ENCODE measurements at regions not wholly inside any gene's neighbourhood (a gene's known extent, or its start where the extent isn't known, plus 50 kb on each side); places are given as distances from the start of the nearest gene placed in this dataset.

- Histone ChIP-seq H3K4me2 (ENCODE audit: low read depth, low read length) (no peak overlapping the region), H3K36me3 (replicated peaks in 1 of 2; ENCODE audit: control insufficient read depth in 1 of 2, insufficient read depth in 2 of 2, low read length in 2 of 2) (no peaks in the 10 kb centered on the region), H3K4me1 (ENCODE audit: insufficient read depth, low read length) (no peaks in the 10 kb centered on the region), H3K9ac (ENCODE audit: insufficient read depth, low read depth, low read length) (no peak overlapping the region), H3K9me3 (ENCODE audit: low read length) (no peaks in the 10 kb centered on the region), H3K27ac (ENCODE audit: extremely low read length, insufficient read depth, low read length) (no peak overlapping the region), H3K27me3 (ENCODE audit: control insufficient read depth in 1 of 2, insufficient read depth in 2 of 2, low read length in 2 of 2) (peaks cover 0 to 57% of the 10 kb centered on the region in 2 experiments; a peak in 4 of 5 replicates), H3K79me2 (ENCODE audit: insufficient read depth, low read length) (no peaks in the 10 kb centered on the region), H4K20me1 (ENCODE audit: insufficient read depth, low read length) (no peaks in the 10 kb centered on the region), H3K4me3 (replicated peaks in 1 of 3; ENCODE audit: insufficient read depth in 1 of 3, low read depth in 2 of 3, low read length in 3 of 3) (no peak overlapping the region), H2AFZ (ENCODE audit: low read length) (no peak overlapping the region)
- intact Hi-C loops (cut with micrococcal nuclease; ENCODE audit: unreplicated experiment) (no loop called here), in situ Hi-C loops (cut with HindIII; ENCODE audit: extremely low pct_ligation_motif_present, low pct_unique_long_range_greater_than_20kb) (no loop called here)
- FAIRE-seq (no peak), ATAC-seq (no peak), DNase-seq (ENCODE audit: low spot score) (no peak)
- CTCF ChIA-PET (ENCODE audit: low intra/inter-chr PET ratio, low total read pairs) = no interaction called here
- 17% methylated on average over 2 of the region's 2 CpGs for WGBS (ENCODE audit: low lambda C conversion rate)
- BruUV-seq (replicated peaks) = no TSS peak
- no peak for TF ChIP-seq SMC3 (IDR thresholded peaks at IDR 0.05; ENCODE audit: low read length)
- no peak for TF ChIP-seq ZNF101 (CRISPR knock-in tag; IDR thresholded peaks at IDR 0.05; ENCODE audit: borderline replicate concordance, low read depth)
- TF ChIP-seq, protein P1, sequence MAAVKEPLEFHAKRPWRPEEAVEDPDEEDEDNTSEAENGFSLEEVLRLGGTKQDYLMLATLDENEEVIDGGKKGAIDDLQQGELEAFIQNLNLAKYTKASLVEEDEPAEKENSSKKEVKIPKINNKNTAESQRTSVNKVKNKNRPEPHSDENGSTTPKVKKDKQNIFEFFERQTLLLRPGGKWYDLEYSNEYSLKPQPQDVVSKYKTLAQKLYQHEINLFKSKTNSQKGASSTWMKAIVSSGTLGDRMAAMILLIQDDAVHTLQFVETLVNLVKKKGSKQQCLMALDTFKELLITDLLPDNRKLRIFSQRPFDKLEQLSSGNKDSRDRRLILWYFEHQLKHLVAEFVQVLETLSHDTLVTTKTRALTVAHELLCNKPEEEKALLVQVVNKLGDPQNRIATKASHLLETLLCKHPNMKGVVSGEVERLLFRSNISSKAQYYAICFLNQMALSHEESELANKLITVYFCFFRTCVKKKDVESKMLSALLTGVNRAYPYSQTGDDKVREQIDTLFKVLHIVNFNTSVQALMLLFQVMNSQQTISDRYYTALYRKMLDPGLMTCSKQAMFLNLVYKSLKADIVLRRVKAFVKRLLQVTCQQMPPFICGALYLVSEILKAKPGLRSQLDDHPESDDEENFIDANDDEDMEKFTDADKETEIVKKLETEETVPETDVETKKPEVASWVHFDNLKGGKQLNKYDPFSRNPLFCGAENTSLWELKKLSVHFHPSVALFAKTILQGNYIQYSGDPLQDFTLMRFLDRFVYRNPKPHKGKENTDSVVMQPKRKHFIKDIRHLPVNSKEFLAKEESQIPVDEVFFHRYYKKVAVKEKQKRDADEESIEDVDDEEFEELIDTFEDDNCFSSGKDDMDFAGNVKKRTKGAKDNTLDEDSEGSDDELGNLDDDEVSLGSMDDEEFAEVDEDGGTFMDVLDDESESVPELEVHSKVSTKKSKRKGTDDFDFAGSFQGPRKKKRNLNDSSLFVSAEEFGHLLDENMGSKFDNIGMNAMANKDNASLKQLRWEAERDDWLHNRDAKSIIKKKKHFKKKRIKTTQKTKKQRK (IDR thresholded peaks at IDR 0.05; ENCODE audit: low read length) = no peak
- no peak for TF ChIP-seq SMYD3 (CRISPR knock-in tag; IDR thresholded peaks at IDR 0.05)
- no peak for TF ChIP-seq CC2D1A (CRISPR knock-in tag; IDR thresholded peaks at IDR 0.05)
- no peak for TF ChIP-seq ZNF580 (CRISPR knock-in tag; IDR thresholded peaks at IDR 0.05; ENCODE audit: borderline replicate concordance, low read depth)
- TF ChIP-seq GATAD1 (CRISPR knock-in tag; IDR thresholded peaks at IDR 0.05) = no peak
- TF ChIP-seq JDP2 (CRISPR knock-in tag; IDR thresholded peaks at IDR 0.05; ENCODE audit: borderline replicate concordance) = no peak
- no peak for TF ChIP-seq ZNF354B (CRISPR knock-in tag; IDR thresholded peaks at IDR 0.05)
- TF ChIP-seq, protein P2, sequence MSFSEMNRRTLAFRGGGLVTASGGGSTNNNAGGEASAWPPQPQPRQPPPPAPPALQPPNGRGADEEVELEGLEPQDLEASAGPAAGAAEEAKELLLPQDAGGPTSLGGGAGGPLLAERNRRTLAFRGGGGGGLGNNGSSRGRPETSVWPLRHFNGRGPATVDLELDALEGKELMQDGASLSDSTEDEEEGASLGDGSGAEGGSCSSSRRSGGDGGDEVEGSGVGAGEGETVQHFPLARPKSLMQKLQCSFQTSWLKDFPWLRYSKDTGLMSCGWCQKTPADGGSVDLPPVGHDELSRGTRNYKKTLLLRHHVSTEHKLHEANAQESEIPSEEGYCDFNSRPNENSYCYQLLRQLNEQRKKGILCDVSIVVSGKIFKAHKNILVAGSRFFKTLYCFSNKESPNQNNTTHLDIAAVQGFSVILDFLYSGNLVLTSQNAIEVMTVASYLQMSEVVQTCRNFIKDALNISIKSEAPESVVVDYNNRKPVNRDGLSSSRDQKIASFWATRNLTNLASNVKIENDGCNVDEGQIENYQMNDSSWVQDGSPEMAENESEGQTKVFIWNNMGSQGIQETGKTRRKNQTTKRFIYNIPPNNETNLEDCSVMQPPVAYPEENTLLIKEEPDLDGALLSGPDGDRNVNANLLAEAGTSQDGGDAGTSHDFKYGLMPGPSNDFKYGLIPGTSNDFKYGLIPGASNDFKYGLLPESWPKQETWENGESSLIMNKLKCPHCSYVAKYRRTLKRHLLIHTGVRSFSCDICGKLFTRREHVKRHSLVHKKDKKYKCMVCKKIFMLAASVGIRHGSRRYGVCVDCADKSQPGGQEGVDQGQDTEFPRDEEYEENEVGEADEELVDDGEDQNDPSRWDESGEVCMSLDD (CRISPR knock-in tag; IDR thresholded peaks at IDR 0.05; ENCODE audit: borderline replicate concordance) = no peak
- TF ChIP-seq KLF9 (CRISPR knock-in tag; IDR thresholded peaks at IDR 0.05; ENCODE audit: low read depth) = no peak
- TF ChIP-seq ZFX (CRISPR knock-in tag; IDR thresholded peaks at IDR 0.05; ENCODE audit: low read depth) = no peak
- no peak for TF ChIP-seq ZBTB7A (CRISPR knock-in tag; IDR thresholded peaks at IDR 0.05)
- POLR2A ChIA-PET = no interaction called here
These were observed 85.2 kb upstream of the SMIM23 start for GRCh38 chr5:171700318-171700912.

Measured in HepG2 (cell line).